HG03565 (cell line): ENCODE measurements at regions not wholly inside any gene's neighbourhood (a gene's known extent, or its start where the extent isn't known, plus 50 kb on each side); places are given as distances from the start of the nearest gene placed in this dataset.

Experiments
- ATAC-seq: cut with Tn5 transposase; IDR thresholded peaks from one replicate; pipeline ENCODE4 v1.9.1; 2021; ENCODE audit warnings: mild to moderate bottlenecking, moderate library complexity; ENCODE audit not compliant: unreplicated experiment

GRCh38 chr5:174664180-174664850 is 60.1 kb upstream of the MSX2 start:
- ATAC-seq = no peak

GRCh38 chr5:174665347-174665746 is 59.0 kb upstream of the MSX2 start:
- ATAC-seq = no peak

- ATAC-seq = no peak
Observed at GRCh38 chr5:174667526-174667925, 56.9 kb upstream of the MSX2 start.

- no peak for ATAC-seq
Observed at GRCh38 chr5:174668349-174668748, 56.0 kb upstream of the MSX2 start.
